ENCODE measurements at regions not wholly inside any gene's neighbourhood (a gene's known extent, or its start where the extent isn't known, plus 50 kb on each side); places are given as distances from the start of the nearest gene placed in this dataset.

DNA sequence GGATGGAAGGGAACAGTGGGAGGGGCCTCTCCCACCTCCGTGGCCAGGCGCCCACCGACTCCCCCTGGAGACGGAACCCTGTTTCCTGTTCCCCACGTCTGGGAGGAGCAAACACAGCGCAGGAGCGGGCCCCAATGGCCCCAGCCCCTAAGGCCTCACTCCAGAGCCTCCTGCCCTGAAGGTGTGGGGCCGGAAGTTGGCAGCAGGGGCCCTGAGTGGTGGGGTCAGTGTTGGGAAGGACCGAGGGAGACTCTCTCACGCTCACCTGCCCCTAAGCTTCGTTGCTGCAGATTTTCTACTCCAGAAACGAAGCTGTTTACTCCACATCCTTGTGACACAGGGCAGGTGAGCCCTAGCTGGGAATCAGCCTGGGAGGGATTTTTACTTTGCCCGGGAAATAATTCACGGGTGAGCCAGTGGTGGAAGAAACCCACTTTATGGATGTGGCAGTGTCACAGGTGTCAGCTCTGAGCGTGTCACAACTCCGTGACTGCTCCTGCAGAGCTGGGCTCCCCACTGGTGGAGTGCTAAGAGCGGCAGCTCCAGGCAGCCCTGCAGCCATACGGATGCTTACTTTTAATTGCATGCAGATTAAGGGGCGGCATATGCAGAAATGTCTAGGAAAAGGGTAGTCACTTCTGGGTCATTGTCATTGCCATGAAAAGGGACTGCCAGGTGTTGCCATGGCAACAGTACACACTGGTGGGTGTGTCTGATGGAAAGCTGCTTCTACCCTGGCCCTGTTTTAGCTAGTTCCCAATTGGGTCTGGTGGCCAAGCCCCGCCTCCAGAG lies 77.5 kb upstream of the OLFM1 start:
- DNase-seq: no peak

DNA sequence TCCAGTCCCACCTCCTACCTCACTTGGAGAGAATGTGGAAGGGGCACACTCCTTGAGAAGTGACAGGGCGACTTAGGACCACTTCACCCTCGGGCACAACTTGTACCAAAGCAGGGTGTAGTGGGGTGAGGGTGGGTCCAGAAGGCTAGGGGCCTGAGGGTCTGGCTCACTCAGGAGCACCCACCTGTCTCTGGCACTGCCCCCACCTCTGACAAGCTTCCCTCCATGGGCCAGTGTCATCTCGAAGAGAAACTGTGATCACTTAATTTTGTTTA lies 76.9 kb upstream of the OLFM1 start:
- DNase-seq: no peak

DNA sequence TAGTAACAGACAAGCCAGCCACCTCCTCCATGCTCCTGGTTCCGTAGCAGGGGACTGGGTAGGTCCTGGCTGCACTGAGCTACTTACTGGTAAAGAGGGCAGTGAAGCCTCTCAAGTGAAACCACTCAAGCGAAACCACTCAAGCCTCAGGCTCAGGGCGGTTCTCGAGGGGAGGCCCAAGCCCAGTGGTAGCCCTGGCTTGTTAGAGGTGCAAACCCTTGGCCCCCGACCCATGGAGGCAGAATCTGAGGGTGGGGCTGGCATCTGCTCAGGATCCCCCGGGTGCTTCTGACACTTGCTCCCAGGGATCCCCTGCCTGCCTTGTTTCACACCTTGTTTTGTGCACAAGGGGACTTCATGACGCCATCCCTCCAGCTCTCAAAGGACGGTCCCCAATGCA lies 76.5 kb upstream of the OLFM1 start:
- DNase-seq: no peak

DNA sequence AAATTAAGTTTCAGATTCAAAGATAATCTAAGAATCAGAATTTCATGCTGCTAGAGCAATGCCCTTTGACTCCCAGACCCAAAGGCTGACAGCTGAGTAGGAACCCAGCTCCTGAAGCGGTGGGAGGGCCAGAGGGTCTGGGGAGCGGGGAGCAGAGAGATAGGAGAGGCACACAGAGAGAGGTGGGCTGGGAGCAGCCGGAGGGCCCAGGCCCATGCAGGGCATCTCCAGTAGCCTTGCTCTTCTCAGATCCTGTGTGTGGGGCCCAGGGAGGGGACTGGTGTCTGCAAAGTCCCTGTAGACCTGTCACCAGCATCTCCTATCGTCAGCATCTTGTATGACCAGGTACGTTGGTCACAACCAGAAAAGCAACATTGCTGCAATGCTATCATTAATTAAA lies 75.3 kb upstream of the OLFM1 start:
- DNase-seq: no peak

DNA sequence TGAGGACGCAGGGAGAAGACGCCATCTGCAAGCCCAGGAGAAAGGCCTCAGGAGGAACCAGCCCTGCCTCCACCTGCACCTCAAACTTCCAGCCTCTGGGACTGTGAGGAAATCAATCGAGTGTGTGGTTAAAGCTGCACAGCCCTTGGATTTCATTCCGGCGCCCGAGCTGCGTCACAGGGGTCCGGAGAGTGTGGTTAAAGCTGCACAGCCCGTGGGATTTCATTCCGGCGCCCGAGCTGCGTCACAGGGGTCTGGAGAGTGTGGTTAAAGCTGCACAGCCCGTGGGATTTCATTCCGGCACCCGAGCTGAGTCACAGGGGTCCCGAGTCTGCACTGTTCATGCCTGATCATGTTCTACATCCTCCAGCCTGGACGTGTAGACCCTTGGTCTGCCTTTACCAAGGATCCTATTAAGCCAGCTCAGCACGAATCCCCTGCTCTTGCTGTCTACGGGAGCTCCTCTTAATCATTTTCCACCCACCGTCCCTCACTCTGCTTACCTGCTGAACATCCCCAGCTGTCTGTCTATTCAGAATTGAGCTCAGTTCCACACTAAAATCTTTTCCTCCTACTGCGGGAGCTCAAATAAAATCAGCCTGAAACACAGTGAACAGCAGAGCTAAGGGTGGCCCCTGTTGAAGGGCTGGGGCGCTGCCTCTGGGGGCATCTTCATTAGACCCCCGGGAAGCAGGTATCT lies 73.0 kb upstream of the OLFM1 start:
- no peak for DNase-seq

DNA sequence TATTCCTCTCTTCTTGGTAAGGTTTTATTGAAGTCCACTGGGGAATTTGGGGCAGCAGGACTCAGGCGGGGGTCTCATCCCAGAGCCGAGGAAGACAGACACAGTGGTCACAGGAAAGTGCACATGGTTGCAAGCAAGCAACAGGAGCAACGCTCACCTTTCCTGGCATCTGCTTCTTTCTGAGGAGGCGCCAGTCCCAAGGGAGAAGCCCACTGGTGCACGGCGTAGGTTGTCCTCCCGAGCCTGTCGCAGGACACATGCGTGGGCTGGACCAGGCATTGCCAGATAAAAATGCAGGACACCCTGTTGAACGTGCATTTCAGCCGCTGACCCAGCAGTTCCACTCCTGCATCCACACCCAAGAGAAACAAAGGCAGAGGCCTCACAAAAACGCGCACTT lies 72.4 kb upstream of the OLFM1 start:
- DNase-seq: no peak

DNA sequence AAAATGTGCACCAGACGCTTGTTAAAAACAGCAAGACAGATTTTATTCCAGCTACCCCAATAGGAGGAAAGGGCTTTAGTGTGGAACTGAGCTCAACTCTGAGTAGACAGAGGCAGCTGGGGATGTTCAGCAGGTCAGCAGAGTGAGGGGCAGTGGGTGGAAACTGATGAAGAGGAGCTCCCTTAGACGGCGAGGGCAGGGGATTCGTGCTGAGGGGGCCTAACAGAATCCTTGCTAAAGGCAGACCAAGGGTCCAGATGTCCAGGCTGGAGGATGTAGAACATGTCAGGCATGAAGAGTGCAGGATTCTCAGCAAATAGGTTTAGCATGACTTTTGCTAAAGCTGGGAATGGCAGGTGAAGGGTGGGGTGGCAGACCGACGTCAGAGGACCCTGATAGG lies 71.9 kb upstream of the OLFM1 start:
- no peak for DNase-seq

DNA sequence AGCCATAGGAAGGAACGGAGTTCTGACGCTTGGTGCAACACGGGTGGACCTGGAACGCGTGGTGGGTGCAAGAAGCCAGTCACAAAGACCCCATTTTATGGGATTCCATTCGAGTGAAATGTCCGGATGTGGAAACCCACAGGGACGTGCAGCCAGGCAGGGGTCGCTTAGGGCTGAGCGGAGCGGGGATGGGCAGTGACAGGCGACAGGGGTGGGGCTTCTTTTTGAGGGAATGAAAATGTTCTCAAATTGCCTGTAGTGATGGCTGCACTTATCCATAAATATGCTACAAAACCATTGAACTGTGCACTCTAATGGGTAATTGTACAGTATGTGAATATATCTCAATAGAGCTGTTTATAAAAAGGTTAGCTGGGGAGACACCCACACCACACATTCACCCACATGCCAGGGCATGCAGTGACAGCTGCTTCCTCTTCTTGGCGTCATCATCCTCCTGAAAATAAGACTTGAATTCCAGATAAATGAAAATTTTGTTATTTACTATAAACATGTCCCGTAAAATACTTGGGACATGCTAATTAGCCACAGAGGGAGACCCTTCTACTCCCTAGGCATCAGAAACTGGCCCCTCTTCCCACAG lies 71.3 kb upstream of the OLFM1 start:
- no peak for DNase-seq

DNA sequence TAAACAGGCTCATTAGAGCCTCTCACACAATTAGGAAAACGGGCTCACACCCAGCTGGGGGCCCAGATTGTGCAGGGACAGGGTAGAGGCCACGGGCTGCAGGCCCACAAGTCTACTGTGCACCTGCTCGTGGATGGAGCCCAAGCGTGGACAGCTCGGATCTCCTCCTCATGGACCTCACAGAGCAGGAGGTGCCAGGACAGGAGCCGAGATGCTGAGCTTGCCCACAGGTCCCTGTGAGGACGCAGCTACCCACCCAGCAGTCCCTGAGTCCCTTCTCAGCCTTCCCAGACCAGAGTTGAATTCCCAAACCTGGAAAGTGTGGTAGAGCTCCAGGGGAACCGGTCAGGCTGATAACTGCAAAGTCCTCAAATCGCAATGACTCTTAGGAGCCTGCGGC lies 70.6 kb upstream of the OLFM1 start:
- no peak for DNase-seq

DNA sequence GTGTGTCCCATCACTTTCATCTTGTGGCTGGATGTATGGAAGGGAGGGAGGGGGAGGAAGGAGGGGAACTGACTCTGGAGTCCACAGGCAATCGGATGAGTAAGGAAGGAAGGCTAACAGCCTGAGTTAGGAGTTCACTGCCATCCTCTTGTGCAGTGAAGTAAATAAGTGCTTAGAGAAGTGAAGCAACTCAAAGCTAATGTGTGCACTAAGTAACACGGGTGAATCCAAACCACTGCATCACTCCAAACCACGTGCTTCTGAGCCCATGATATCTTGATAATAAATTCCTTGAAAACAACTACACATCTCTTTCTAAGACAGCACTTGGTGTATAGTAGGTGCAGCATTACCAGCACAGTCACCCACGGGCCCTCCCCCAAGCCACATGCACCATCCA lies 69.6 kb upstream of the OLFM1 start:
- DNase-seq: no peak

DNA sequence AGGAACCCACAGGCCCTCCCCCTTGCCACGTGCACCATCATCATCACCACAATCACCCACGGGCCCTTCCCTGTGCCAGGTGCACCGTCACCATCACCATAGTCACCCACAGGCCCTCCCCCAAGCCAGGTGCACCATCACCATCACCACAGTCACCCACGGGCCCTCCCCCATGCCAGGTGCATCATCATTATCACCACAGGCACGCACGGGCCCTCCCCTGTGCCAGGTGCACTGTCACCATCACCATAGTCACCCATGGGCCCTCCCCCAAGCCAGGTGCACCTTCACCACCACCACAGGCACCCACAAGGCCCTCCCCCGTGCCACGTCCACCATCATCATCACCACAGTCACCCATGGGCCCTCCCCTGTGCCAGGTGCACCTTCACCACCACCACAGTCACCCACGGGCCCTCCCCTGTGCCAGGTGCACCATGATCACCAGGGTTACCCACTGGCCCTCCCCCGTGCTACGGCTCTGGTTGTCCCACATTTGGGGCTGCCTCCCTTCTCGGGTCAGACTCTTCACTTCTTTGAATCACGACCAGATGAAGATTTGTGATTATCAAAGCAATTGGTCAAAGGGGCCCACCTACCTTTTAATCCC lies 69.1 kb upstream of the OLFM1 start:
- no peak for DNase-seq

DNA sequence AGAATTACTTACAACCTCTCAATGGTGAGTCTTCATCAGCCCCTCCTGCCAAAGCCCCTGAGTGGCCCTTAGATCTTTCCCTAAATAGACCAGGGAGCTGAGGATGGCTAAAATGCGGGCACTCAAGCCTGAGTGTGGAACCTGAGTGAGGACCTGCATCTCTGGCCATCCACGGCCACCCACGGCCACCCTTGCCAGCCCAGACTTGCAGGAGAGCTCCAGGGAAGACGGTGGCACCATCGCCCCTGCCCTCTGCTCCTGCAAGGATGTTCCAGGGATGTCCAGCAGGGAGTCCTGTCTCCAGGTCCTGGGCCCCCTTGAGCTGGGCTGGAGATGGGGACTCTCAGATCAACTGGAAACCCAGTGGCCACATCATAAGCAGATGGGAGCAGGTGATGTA lies 68.2 kb upstream of the OLFM1 start:
- DNase-seq: no peak

DNA sequence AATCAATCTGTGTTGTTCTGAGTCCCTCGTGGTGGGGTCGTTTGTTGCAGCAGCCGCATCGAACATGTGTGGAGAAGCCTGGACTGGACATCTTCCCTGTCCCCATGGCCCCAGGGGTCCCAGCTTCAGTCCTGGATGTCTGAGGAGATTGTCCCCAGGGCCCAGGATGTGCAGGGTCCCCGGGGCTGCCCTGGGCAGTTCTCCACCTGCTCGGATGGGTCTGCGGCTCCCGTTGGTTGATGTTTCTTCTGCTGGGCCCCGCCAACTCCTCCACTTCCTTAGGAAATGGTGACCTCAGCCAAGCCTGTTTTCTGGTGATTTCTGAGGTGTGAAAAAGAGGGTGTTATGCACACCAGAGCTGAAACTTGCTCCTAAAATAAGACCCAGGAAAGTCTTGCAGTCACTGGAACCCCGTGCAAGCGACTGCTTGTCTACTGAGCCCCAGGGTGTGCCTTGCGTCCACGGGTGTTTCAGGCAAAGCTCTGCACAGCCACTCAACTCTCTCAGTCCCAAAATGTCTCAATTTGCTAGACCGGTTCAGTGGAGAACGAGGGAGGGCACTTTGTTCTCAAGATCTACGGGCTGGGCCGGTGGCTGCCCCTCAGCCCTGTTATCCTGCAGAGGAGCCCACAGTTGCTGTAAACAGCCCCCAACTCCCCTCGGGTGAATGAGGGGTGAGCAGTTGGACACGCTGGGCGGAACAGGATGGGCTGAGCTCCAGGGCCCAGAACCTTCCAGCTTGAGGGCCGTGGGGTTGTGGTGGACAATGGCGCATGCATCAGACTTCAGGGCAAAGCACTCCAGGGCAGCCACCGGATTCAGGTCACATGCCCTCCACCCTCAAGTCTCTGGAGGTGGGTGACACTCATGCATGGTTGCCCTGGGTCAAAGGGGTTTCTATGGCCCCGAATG lies 66.7 kb upstream of the OLFM1 start:
- no peak for DNase-seq

DNA sequence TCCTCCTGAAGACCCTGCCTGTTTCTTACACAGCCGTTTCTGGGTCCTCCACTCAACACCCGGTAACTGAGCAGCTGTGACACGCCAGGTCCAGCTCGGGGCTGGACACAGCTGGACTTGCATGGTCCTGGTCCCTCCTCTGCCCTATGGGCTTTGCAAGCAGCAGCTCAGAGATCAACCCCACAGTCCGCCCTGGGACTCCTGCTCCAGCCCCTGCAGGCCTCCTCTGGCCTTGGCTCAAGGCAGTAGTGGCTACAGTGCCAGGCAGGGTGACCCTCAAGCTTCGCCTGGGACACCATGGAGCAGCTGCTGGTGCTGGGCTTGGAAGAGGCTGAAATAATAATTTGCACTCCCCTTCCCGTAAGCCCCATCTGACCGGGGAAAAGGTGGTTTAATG lies 66.1 kb upstream of the OLFM1 start:
- DNase-seq: no peak

DNA sequence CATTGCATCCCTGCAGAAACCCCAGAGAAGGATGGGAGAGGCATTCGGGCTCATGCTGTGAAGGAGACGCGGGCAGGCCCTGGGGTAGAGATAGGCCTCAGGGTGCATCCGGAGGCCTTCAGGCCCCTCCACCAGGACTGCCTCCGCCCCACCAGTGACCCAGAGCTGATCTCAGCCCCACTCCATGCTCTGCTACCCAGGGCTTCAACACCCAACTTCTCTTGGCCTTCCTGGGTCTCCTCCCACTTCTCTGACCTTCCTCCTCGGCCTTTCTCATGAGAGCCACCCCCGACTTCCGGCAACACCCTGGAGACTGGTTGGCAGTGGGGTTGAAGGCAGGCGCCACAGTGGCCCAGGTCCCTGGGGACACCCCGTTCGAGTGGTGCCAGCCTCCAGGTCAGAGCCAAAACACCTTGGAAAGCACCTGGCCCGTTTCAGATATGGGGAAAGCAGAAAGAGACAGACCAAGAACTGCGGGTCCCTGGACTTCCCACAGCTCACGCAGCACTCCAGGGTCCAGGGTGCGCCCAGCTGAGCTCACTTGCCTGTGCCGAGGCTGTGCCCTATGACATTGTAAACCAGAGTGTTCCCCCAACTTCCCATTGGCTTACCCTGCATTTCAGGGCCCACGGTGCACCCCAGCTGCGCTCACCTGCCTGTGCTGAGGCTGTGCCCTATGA lies 65.1 kb upstream of the OLFM1 start:
- DNase-seq: no peak

DNA sequence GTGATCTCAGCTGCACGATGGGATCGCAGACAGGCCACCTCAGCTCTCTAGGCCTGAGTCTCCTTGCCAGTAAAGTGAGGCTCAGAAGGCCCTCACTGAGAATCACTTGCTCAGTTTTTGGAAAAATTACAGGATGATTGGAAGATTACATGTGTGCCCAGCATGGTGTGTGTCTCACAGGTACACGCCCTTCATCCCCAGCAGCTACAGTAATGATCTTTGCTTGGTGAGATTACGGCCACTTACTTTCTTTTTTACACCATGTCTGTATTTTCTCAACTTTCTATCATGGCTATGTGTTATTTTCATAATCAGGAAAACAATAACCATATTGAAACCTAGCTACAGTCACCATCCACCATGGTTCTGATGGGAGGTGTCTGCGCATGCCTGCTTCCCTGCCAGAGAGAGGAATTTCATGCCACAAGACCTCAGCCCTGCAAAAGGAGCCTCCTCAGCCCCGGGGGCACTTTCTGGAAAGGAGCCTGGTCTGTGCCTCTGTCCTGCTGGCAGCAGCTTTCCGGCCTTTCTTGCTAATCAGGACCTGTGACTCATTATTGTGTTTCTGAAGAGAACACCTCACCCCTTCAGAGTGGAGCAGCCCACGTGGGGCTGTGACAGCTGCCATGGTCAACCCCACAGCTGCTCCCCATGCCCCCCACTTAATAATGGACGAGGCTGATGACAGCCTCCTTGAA lies 64.2 kb upstream of the OLFM1 start:
- DNase-seq: no peak

DNA sequence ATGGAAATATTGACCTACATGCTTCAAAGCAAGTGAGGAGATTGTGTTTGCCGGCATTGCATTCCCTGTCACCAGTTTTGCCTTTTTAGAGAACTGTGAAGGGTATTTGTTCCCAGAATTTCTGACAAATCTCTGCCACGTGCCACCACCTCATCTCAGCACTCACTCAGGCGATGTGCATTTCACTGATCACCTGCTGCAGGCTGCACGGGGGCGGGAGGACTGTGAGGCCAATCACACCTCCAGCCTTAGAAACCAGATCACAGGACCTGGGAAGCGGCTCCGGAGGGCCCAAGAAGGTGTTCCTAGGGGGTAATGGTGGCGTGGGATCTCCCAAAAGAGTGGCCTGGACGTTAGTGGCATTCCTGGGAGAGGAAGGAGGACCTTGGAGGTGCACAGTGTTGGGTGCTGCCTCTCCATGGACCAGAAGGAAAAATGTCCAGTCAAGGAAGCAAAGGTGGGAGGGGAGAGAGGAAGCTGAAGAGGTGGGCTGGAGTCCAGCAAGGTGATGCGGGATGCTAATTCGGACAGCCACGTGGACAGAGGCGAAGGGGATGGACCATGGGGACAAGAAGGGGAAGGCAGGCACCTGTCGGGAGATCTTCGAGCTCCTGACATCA lies 63.6 kb upstream of the OLFM1 start:
- DNase-seq: no peak

DNA sequence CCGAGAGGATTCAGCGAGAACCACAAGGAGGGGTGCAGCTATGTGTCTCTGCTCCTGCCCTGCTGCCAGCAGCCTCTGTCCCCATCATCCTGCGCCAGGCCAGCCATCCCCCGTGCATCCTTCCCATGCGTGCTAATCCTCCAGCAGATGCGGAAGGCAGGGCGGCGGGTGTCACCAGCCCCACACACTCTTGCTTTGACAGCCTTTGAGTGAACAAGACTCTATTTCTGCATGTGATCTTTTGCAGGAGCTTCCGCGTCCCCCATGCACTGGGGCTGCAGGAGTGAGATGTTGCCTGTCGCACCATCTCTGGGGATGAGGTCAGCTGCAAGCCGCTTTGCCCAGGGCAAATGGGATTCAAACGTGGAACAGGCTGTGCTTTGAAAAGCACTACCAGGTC lies 58.0 kb upstream of the OLFM1 start:
- DNase-seq: no peak

DNA sequence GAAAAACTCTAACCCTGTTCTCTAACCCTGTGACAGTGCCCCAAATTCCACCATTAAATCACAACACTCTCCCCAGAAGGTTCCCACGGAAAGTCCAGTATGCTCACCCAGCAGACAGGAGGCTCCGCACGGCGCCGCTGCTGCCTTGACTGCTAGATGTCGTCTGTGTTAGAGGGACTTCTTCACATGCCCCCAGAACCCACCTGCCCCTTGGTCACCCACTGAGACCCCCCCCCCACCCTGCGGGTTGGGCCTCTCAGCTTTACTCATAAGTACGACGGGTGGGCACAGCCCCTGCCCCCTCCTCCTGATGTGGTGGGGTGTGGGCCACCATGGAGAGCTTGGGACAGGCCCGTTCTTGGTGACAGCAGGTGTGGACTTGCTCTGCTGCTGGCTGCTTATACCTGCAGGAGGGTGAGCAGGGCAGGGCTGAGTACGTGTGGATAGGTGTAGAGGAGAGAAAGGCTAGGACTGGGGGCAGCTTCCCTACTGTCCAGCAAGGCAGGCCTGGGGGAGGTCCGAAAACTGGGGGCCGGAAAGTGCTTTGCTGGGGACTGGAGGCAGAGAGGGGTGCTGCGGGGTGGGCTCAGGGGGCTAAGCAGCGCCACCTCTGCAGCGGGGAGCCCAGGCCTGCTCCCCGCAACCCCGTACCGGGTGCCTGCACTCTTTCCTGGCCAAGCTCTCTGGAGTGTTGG lies 57.5 kb upstream of the OLFM1 start:
- DNase-seq: no peak

DNA sequence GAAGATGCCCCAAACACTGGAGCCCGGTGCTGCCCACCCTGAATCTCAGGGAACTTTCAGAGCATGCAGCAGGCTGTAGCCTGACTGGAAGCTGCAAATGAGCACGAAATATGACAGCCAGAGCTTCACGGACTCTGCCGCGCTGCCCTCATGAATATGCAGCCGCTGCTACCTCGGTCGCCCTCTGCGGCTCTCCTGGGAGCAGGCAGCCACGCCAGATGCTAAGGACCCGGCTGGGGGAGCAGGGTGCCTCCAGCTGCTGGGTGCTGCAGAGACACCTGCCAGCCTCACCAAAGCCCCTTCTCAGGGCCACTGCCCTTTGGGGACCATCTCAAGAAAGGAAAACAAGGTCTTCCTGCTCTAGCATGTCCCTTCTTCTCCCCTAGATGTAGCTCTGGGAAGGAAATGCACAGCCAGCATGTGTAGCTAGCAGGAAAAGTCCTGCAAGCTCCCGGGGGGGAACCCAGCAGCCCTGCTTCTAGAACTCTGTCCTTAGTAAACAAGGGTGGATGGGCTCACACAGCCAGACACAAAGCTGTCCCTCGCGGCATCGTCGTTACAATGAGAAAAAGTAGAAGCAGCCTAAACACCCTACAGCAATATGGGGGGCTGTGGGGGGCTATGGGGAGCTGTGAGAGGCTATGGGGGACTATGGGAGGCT lies 56.8 kb upstream of the OLFM1 start:
- DNase-seq: no peak
